Erythroblast (primary cell): ENCODE measurements at regions not wholly inside any gene's neighbourhood (a gene's known extent, or its start where the extent isn't known, plus 50 kb on each side); places are given as distances from the start of the nearest gene placed in this dataset.

Experiments
- GATA1 ChIP-seq: IDR thresholded peaks from 2 replicates; pipeline ENCODE4 v1.6.1; 2011; ENCODE audit warnings: low read depth, mild to moderate bottlenecking, control low read depth, low read length, moderate library complexity
- POLR2A ChIP-seq: IDR thresholded peaks from 2 replicates; pipeline ENCODE4 v1.6.1; 2011; ENCODE audit warnings: mild to moderate bottlenecking, low read length

DNA sequence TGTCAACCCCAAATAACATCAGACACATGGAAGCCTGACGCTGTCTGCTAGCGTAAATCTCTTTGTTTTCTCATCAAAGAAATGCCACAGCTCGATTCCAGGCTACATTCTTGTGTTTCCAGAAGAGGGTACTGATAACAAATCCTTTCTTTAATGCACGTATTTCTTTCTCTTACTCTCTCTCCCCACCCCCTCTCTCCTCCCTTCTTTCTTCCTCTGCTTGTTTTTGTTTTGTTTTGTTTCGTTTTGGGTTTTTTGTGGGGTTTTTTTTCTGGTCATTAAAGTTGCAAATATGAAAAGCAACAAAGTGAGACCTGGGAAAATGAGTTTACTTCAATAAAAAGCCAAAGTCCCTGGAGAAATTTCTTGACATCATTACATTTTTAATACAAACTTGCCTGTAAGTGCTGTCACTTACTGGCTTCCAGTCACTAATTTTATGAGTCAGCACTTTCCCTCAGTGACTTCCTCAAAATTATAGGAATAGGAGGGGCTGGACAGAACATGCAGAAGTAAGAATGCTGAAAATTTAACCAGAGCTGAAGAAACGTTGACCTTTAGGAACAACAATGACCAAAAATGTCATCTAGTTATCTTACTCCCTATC lies 106.7 kb upstream of the NABP1 start:
- no peak for TF ChIP-seq POLR2A
- no peak for TF ChIP-seq GATA1
